AG04450 (cell line): ENCODE measurements at regions not wholly inside any gene's neighbourhood (a gene's known extent, or its start where the extent isn't known, plus 50 kb on each side); places are given as distances from the start of the nearest gene placed in this dataset.

Experiments
- CTCF ChIA-PET: fragments of 300-600, 350-600 bp; formaldehyde crosslinking; extraction: SDS; loops from one replicate; lab custom pipeline; 2022; ENCODE audit warnings: antibody characterized with exemption, inconsistent platforms; lab: Charles Lee
- POLR2A ChIA-PET: fragments of 350-600 bp; formaldehyde crosslinking; extraction: SDS; loops from one replicate; lab custom pipeline; 2021; ENCODE audit warnings: antibody characterized with exemption, inconsistent platforms; lab: Yijun Ruan, JAX
- DNase-seq: peaks from one replicate; pipeline ENCODE4 v3.0.0-alpha.2; 2011; ENCODE audit warnings: low read depth, low spot score
- H3K27ac ChIP-seq: one replicate; pipeline ENCODE4 v1.5.1; 2012; ENCODE audit warnings: low read depth, low read length, control low read depth
- H3K27me3 ChIP-seq: one replicate; pipeline ENCODE4 v1.6.0; 2012; ENCODE audit warnings: low read length; ENCODE audit not compliant: control insufficient read depth, insufficient read depth
- H3K4me3 ChIP-seq: 2 replicates; pipeline ENCODE4 v1.5.1; 2011; ENCODE audit warnings: mild to moderate bottlenecking, low read depth, low read length, control low read depth
- H3K9me3 ChIP-seq: 2 replicates; pipeline ENCODE4 v1.5.1; 2012; ENCODE audit warnings: low read length; ENCODE audit not compliant: control insufficient read depth, insufficient read depth
- TF ChIP-seq, protein P1 (sequence below): IDR thresholded peaks from 2 replicates; pipeline ENCODE4 v1.5.1; 2011; ENCODE audit warnings: low read depth, low read length, control low read depth, inconsistent platforms

DNA sequence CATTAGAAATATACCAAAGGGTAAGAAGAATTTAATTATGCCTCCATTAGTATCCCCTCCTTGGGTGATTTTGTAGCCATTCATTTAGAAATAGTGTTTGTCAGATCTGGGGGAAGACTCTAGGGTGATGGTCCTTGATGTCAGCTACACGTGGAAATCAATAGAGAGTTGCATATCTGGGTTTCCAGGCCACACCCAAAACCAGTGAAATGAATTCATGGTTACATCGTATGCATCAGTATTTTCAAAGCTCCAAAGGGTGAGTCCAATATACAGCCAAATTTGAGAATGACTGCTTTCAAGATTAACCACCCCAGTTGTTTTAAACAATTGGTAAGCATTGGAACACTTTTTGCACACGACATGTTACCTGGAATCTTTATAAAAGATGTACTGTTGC is 173.4 kb upstream of the SGCD start:
- H3K27me3 ChIP-seq: no peaks in the 10 kb centered on the region
- H3K9me3 ChIP-seq: no peaks in the 10 kb centered on the region
- CTCF ChIA-PET: no interaction called here
- POLR2A ChIA-PET: no interaction called here
- TF ChIP-seq, protein P1, sequence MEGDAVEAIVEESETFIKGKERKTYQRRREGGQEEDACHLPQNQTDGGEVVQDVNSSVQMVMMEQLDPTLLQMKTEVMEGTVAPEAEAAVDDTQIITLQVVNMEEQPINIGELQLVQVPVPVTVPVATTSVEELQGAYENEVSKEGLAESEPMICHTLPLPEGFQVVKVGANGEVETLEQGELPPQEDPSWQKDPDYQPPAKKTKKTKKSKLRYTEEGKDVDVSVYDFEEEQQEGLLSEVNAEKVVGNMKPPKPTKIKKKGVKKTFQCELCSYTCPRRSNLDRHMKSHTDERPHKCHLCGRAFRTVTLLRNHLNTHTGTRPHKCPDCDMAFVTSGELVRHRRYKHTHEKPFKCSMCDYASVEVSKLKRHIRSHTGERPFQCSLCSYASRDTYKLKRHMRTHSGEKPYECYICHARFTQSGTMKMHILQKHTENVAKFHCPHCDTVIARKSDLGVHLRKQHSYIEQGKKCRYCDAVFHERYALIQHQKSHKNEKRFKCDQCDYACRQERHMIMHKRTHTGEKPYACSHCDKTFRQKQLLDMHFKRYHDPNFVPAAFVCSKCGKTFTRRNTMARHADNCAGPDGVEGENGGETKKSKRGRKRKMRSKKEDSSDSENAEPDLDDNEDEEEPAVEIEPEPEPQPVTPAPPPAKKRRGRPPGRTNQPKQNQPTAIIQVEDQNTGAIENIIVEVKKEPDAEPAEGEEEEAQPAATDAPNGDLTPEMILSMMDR: no peak
- H3K27ac ChIP-seq: no peak overlapping the region
- DNase-seq: no peak
- no peak overlapping the region for H3K4me3 ChIP-seq

DNA sequence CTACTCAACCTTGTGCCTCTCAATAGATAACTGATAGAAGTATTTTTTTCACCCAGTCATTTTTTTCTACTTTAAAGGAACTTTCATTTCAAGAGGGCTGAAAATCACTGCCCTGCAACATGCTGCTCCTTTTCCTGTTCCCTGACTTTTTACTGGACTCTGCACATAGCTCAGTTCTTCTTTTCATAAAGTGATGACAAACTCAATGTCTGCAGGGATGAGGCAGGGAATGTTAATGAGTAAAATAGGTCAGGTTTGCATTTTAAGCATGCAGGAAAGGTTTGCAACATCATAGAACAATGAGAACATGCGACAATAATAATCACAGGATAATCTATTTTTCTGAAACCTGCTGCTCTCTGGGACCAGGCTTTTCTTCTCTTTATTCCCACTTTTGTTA is 172.2 kb upstream of the SGCD start:
- Histone ChIP-seq H3K9me3 (no peaks in the 10 kb centered on the region), H3K27me3 (no peaks in the 10 kb centered on the region), H3K27ac (no peak overlapping the region), H3K4me3 (no peak overlapping the region)
- no peak for DNase-seq
- POLR2A ChIA-PET: no interaction called here
- CTCF ChIA-PET: no interaction called here
- TF ChIP-seq, protein P1: no peak

DNA sequence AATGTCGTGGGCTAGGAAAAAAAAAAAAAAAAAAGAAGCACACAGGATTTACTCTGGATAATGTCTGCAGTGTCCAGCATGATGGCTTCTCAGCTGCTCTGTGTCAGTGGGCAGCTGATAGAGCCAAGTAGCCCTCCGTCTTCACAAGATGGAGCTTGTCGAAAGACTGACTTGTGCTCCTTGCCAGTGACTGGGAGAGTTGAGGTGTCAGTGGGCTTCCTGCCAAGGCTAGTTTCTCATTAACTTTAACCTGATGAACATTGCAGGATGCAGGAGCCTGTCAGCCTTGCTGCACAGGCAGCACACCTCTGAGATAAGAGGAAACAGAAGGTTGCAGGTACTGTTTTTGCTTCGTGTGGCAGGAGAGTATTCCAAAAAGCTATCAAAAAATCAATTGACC is 171.4 kb upstream of the SGCD start:
- CTCF ChIA-PET: no interaction called here
- POLR2A ChIA-PET: no interaction called here
- H3K9me3 ChIP-seq: no peaks in the 10 kb centered on the region

DNA sequence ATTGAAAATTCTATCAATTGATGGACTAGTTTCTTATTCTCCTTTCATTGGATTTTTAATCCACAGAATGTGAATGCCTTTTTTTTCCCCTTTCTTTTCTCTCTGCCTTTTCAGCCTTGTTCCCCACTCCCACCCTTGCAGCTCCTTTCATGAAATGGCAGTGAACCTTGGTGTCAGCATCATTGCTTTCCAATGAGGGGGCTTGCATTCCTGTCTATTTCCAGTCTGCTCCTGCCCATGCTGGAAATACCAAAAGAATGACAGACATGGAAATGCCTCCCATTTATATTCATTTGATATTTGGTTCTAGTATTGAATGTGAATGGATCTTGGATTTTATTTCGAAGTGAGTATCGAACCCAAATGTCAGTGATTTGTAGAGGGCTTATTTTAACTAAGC is 162.7 kb upstream of the SGCD start:
- no peak overlapping the region for H3K27ac ChIP-seq
- no peaks in the 10 kb centered on the region for H3K27me3 ChIP-seq
- H3K4me3 ChIP-seq: no peak overlapping the region
- TF ChIP-seq, protein P1: no peak
- no peaks in the 10 kb centered on the region; the same call in 1 of the 2 replicates for H3K9me3 ChIP-seq
- ChIA-PET CTCF (no interaction called here), POLR2A (interaction anchor here (0.7 kb wide), 1 partner anchor 978 kb away, joined by 3 read pairs; the partner anchor contains the start of gene MED7)
- no peak for DNase-seq

More for the DNA sequence above, 171.4 kb upstream of the SGCD start:
- no peak overlapping the region for H3K27ac ChIP-seq
- no peak for DNase-seq
- no peak overlapping the region for H3K4me3 ChIP-seq
- H3K27me3 ChIP-seq: no peaks in the 10 kb centered on the region
- TF ChIP-seq, protein P1: no peak

DNA sequence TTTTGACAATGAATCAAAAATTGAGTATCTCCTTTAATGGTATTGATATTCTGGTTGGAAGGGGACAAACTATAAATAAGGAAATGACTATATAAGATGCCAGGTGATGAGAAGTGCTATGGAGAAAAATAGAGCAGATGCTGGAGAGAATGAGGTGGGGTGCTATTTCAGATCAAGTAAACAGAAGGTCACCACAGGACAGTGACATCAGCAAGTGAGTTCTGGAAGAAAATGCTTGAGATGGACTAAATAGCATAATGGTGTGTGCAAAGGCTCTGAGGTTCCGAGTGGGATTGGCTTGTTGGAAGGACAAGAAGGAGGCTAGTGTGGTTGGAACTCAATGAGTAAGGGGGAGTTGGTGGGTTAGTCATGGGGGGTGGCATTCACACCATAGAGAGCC is 157.5 kb upstream of the SGCD start:
- TF ChIP-seq, protein P1: no peak
- CTCF ChIA-PET: no interaction called here
- no peak overlapping the region for H3K4me3 ChIP-seq
- no peaks in the 10 kb centered on the region for H3K27me3 ChIP-seq
- DNase-seq: no peak
- H3K27ac ChIP-seq: no peak overlapping the region
- no peaks in the 10 kb centered on the region; the same call in 1 of the 2 replicates for H3K9me3 ChIP-seq
- POLR2A ChIA-PET: no interaction called here
